AML-193 (cell line): ENCODE measurements at regions not wholly inside any gene's neighbourhood (a gene's known extent, or its start where the extent isn't known, plus 50 kb on each side); places are given as distances from the start of the nearest gene placed in this dataset.

Source experiments
- DNase-seq, 2 experiments: peaks; one replicate each; lab custom pipeline; 2025; lab: John Stamatoyannopoulos, UW

DNA sequence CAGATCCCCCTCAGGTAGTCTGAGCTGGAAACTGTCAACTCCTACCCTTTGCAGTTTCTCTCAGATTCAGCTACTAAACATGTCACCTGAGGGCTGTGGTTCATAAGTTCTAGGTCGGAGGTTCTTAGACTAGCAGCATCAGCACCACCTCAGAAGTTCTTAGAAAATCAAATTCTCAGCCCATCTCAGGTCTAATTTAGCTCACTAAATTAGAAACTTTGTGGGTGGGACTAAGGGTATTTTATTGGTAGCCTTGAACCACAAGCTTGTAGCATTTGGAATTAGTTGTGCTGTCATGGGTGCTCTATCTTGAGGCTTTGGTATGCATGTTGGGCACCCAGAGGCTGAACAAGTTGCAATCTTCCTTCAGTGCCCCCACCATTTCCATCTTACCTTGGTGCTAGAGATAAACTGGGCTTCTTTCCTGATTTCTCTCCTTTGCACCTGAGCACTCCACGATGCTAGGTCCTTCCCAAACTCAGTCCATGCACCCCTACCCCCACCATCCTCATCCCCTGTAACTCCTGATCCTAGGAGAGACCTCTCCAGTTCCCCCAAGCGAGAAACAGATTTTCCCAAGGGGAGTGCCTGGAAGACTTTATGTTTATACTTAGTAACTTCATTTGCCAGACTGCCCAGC, 54.2 kb downstream of the S1PR1 start:
- no peak for DNase-seq

DNA sequence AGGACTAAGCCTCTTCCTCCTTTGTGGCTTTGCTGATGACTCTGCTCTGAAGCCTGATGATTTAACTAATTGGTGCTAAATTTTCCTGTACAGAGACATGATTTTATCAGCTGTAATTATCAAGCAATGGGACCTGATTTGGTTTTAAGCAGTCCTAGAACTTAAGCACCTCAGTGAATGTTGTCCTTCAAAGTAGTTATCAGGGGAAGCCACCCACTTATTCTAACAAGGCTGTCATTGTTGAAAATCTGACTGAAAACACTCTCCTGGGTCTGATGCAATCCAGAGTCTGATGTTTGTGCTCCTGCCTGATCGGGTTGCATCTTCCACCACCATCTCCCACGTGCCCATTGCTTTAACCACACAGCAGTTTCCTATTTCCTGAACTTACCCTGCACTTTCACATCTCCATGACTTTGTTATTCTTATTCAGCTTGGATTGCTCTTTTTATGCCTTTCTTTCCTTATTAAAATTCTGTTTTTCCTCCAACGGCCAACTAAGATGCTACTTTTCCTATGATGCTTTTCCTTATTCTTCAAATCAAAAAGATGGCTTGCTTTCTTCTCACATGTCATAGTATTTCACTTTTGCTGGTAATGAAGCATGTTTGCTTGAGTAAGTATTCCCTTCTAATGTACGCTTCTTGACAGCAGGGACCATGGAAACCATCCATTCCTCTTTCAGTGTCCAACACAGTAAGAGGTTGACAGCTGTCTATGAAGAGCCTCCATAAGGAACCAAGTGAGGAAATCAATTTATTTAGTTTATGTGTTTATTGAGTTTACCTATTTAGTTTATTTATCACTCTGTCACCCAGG, 55.0 kb downstream of the S1PR1 start:
- DNase-seq: peak; percentile 77 to 84

DNA sequence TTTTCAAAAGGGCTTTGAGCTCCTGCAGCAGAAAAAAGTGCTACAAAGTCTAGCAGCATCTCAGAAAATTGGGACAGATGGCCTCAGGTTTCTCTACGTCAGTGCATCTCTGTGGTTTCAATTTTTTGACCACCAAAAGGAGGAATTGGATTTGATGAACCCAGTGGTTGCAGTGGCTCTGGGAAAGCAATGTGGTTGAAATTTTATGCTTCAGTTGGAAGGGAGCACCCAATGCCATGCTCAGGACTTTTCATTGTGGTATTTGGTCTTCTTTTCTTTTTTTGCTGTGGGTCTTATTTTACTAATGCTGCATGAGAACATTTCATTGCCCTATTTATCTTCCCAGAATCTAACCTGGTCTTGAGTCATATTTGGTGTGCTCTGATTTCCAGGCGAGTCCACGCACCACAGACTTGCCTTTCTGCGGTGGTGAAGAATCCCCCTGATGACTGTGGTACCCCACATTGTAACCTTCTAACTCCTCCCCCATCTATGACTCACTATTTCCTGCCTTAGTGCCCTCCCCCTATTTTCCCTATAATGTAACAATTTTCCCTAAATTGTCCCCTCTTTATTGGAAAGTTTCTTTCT, 56.7 kb downstream of the S1PR1 start:
- no peak for DNase-seq

DNA sequence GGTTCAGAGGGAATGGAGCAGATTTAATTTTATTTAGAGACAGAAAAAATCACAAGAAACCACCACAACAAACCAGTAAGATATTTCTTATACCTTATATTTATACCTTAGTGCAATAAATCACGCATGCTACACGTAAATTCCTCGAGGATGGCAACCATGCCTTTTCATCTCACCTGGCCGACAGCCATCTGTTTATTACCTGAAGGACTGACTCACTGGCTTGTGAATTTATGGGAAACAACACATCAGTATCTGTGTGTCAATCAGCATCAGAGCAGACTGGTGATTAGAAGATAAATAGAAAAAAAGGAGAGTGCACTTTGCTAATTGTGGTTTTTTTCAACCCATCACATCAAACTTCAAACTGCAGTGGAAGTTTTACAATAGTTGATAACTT, 58.4 kb downstream of the S1PR1 start:
- DNase-seq: no peak

DNA sequence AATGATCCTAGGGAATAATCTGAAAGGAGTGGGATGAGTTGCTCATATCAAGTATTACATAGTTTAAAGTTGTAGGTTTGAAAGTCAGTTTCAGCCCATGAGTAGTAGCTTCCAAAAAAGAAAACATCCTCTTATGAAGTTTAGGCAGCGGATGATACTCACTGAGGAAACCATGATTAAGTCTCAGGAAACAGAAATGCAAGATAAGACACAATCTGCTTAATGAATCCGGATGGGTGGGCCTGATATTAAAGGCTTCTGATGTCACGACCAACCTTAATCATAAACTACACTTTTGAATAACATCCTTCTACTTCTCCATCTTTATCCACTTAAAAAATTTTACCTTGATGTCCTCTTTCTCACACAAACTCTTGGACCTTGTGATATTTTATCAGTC, 61.8 kb downstream of the S1PR1 start:
- no peak for DNase-seq

DNA sequence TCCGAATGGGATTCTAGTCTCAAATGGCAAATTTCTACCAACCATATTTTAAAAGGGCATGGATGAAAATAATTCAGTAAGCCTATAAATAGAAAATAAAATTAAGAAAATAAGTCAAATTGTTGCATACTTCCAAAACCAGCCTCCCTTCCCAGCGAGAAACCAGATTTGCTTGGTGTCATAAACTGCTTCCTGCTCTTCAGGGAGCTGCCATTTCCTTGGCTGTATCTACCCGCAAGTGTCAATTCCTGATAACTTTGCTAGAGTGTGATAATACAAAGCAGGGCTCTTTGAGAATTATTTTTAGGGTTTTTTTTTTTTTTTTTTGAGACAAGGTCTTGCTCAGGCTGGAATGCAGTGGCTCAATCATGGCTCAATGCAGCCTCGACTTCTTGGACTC, 62.3 kb downstream of the S1PR1 start:
- DNase-seq: no peak

DNA sequence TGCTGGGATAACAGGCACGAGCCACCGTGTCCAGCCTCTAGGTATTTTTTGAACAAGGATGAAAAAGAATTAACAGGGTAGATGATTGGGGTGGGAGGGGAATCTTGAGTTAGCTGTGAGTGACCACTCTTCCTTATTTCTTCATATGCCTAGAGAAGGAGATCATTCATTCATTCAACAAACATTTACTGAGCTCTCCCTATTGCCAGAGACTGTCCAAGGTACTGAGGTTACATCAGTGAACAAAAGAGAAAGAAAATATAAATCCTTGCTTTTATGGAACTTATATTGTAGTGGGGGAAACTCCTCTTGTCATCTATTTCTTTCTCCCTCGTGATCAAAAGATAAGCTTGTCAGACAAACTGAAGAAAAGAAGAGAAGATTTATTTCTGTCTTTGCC, 62.9 kb downstream of the S1PR1 start:
- no peak for DNase-seq

DNA sequence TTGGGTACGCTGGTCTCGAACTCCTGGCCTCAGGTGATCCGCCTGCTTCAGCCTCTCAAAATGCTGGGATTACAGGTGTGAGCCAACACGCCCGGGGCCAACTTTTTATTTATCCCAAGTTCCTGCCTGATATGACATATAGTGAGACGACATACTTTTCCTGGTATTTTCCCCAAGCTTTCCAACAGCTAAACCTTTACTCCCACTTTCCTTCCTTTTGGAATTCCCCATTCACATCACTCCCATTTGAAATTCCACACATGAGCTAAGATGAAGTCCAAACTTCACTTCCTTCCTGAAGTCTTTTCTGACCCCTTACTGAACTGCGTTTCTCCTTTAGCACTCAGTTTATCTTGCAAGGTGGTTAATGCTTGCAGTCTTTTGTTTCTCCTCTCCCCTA, 64.1 kb downstream of the S1PR1 start:
- DNase-seq: no peak

DNA sequence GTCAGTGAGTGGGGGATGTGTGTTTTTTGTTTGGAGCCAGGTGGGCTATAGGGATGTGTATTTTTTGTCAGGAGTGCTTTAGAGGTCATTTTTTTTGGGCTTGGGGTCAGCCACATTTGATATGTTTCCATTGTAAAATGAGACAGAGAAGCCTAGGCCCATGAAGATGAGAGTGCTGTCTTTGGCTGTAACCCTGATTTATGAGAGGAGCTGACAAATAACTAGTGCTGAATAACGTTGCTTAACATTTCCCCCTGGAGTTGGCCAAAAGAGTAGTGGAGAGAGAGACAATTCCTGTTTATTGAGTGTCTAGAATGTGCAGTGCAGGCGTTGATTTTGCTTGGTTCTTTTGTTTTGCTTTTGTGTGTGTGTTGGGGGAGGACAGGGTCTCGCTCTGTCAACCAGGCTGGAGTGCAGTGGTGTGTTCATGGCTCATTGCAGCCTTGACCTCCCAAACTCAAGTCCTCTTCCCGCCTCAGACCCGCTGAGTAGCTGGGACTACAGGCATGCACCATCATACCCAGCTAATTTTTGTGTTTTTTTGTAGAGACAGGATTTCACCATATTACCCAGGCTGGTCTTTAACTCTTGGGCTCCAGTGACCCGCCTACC, 64.7 kb downstream of the S1PR1 start:
- DNase-seq: no peak

DNA sequence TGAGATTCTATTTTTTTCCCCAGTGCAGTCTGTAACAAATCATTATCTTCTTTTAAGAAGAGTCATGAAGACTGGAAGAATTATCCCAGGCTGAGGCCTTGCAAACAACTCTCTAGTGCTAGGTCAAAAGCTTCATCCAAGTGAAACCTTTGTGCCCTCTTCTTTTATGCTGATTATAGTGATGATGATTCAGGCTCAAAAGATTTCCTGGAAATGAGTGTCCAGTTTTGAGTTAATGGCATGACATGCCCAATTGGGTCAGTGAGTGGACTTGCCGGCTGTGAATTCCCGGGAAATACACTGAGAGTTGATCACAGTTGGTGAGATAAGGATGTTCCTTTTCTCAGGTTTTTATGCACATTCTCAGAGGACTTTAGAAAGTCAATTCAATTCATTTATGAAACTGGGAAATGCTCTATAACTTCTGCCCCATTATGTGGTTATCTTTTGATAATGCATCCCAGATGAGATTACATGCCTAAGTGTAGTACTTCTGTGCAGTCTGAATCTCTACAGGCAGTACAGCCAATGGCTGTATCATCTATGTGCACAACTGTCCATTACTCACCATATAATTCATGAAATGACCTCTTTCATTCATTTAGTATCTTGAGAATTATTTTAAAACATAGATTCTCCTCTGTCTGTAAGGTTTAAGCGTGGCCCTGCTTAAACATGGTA, 66.2 kb downstream of the S1PR1 start:
- DNase-seq: no peak

DNA sequence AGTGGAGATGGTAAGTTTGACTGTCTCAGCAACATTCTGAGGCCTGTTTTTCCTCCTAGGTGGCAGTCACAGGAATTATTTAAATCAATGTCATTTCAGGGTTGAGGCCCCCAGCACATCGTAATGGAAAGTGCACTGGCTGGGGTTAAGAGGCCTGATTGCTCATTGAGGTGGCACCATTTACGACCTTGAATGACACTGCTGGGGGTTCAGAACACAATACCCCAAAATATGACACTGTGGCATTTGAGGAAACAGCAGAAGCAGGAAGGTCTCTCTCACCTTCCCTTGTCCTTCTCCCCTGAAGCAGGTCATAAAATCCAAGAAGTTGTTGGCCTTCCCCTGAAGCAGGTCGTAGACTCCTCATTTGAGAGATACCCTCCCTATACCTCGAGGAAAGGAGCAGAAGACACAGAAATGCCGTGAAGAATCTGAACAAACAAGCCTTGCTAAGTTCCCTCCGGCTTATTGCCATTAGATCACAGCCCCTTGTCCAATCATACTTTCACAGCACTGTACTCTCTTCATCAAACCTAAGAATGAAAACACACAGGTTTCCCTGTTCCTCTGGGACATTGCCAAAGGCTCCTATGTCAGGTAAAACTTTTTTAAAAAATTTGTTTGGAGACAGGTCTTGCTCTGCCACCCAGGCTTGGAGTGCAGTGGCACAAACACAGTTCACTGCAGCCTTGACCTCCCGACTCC, 71.3 kb downstream of the S1PR1 start:
- DNase-seq: no peak

DNA sequence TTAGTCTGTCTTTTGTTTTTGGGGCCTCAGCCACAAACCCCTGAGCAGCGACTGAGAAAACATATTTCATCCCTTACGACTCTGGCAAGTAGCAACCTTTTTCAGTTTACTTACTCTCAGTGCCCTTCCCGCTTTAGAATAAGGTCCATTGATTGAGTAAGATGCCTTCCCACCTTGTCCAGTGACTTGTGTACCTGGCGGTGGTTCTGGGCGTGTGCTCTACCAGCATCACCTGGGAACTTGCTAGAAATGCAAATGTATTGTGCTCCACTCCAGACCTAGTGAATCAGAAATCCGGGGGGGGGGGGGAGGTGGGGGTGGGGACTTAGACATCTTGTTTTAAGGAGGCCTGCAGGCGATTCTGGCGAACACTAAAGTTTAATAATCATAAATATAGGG, 72.1 kb downstream of the S1PR1 start:
- no peak for DNase-seq

DNA sequence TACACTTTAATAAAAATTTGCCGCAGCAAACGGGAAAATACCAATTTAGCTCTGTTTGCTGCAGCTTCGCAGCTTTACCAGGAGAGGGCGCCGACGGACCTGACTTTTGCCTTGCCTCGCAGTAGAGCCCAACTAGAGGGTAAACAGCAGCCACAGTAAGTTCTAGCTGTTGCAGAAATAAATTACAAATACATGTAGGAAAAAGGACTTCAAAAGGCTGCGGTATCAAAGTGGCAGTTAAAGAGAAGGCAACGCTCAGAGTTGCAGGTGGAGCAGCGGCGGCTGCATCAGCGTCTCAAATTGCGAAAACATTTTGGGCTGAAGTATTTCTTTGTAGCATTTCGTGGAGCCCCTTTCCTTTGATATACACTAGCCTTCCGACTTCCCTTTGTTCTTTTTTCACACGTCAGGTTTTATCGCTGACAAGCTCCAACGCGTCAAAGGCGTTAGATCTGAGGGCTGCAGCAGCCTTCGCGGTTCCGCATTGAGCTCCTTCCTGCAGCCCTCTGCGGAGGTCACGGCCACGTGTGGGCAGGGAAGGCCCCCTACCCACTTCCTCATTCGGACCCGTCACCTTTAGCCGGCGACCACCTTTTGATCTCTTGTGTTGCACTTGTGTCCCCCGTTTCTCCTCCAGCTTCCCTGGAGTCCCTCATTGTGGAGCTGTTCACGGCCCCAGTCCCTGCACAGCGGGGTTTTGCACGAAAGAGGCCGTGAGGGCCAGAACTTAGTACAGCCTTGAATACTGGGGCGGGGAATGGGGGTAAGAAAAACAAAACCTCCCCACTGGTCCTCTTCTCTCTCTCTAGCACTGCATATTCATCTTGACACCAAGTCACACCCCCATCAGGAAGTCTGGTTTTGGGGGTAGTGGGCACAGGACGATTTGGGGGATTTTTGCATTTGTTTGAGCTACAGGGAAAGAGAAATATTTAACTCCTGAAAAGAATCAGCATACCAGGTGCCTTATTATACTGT, 72.8 kb downstream of the S1PR1 start:
- peak; percentile 39 to 67 for DNase-seq

DNA sequence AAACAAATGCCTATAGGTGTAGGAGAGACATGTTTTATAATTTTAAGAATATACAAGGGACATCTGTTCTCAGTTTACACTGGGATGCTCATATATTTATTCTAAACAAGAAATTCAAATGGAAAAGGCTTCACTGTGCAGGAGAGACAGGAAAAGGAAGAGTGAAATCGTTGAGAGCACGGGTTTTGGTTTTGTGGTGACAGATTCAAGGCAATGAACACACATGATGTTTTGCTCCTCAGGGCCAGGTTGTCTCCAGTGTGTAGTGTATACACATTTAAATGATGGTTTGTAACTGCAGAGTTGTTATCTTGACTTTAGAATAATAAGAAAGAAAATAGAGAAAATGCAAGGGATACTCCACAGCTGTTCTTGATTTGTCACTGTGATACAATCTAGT, 73.7 kb downstream of the S1PR1 start:
- no peak for DNase-seq

DNA sequence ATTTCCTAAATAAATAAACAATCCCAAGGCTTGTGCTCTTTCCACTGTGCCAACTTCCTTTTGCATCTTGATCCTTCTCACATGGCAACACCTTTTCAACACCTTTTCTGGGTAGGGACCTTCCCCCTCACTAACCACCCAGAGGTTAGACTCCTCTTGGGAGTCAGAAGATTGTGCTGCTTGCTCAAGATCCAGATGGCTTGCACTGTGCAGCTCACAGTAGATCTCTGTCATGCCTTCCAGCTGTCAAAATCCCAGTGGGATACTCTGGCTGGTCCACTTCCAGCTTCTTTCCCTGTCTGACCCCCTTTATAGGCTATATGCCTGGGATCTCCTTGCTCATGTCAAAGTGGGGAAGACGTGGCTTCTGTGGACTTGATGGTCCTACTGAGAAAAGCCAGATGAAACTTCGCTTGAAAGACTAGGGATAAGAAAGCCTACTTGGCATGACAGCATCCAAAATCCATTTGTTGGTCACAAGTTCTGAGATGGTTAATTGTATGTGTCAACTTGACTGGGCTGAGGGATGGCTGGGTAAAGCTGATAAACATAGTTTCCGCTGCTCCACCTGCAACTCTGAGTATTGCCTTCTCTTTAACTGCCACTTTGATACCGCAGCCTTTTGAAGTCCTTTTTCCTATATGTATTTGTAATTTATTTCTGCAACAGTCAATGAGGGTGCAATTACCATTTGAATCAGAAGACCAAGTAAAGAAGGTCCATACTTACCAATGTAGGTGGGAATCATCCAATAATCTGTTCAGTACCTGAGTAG, 74.5 kb downstream of the S1PR1 start:
- DNase-seq: no peak

DNA sequence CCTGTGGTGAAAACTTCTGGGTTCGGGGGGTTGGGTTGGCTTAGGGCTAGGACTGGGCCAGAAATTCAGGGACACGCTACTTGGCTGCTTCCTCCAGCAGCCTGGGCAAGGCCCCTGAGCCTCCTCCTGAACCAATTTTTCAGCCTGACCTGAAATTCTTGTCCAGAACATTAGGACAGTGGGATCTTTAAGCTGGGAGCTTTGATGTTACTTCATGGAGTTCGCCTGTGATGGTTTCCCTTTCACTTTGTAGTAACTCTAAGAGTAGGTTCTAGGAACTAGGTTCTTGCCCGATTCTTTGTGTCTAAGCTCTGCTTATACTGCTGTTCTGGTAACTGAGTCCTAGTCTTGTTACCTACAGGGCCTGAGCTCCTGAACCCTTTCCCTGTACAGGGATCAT, 75.3 kb downstream of the S1PR1 start:
- no peak for DNase-seq

DNA sequence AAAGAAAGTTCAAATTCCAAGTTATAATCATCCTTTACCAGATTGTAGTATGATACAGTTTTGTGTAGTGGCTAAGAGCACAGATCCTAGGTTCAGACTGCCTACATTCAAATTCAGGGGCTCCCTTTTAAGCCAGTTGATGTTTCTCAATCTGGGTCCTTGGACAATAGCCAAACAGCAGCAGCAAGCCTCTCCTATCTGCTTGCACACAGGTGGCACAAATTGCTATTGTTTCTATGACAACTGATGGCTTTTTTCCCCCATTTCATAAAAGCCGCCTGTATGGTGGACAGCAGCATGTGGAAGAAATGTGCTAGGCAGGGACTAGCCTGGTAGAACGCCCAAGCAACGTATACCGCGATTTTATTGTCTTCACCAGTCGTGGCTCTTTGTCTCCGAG, 76.5 kb downstream of the S1PR1 start:
- DNase-seq: no peak

DNA sequence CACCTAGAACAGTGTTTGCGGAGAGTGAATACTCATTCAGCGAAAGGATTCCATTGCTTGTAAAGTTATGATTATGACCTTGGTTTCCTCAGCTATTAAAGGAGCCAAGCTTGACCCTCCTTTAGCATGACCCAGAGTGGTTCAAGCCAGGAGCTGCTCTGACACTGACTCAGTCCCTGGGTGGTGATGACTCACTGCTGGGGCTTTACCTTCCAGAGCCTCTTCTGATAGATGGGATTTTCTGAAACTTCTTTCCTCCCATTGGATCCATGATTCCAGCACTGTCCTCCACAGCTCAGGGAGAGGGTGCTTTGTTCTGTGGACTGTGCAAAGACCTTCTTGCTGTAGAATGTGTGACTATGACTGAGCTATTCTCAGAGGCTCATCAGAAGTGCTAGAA, 77.4 kb downstream of the S1PR1 start:
- DNase-seq: no peak

DNA sequence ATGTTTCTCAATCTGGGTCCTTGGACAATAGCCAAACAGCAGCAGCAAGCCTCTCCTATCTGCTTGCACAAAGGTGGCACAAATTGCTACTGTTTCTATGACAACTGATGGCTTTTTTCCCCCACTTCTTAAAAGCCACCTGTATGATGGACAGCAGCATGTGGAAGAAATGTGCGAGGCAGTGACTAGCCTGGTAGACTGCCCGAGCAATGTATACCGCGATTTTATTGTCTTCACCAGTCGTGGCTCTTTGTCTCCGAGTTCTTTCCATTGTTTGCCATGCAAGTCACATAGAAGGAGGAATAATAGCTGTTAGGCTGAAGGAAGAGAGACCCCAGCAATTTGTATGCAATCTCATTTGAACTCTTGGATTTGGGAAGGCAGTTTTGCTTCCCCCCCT, 79.4 kb downstream of the S1PR1 start:
- no peak for DNase-seq

DNA sequence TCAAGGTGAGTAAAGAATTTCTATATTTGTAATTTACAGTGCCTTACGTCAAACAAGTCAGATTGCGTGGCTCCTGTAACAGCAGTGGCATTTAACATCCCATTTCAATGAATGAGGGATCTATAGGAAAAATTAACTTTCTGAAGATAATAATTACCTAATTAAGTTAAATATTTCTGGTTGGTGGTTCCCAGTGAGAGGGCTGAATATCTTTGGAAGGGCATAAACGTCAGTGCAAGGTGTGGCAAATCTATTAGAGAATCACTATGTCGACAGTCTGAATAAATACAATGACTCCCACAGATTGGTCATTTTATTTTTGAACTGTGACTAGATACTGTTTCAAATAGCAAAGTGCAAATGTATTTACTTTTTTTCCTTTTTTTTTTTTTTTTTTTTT, 80.0 kb downstream of the S1PR1 start:
- DNase-seq: no peak
